Thoracic aorta (tissue), 2 donors: ENCODE measurements at regions not wholly inside any gene's neighbourhood (a gene's known extent, or its start where the extent isn't known, plus 50 kb on each side); places are given as distances from the start of the nearest gene placed in this dataset.

ENCODE experiments used
- ATAC-seq: fragments of 150-250 bp; one replicate; pipeline ENCODE4 v1.8.0; 2017; ENCODE audit warnings: low read depth; ENCODE audit not compliant: insufficient number of reproducible peaks, low FRiP score
- DNase-seq: peaks from one replicate; pipeline ENCODE4 v3.0.0-alpha.2; 2020; ENCODE audit warnings: low spot score
- H3K27ac ChIP-seq, 2 donors: fragments of 200-600 bp; sonication (generic); 1 replicate in 1 of 2; 2 replicates in 1 of 2; pipeline ENCODE4 v1.5.1; 2016; ENCODE audit warnings: mild to moderate bottlenecking in 2 of 2, moderate library complexity in 2 of 2
- H3K27me3 ChIP-seq: fragments of 200-600 bp; sonication (generic); replicated peaks from 2 replicates; pipeline ENCODE4 v1.6.0; 2016; ENCODE audit warnings: mild to moderate bottlenecking; ENCODE audit not compliant: insufficient read depth
- H3K36me3 ChIP-seq: fragments of 200-600 bp; sonication (generic); one replicate; pipeline ENCODE4 v1.5.1; 2016
- H3K4me1 ChIP-seq, 2 donors: fragments of 200-600 bp; sonication (generic); 1 replicate in 1 of 2; 2 replicates in 1 of 2; pipeline versions ENCODE4 v1.5.1 to v1.6.0; 2016; ENCODE audit warnings: low read depth in 2 of 2, mild to moderate bottlenecking in 1 of 2; ENCODE audit not compliant: control insufficient read depth in 1 of 2
- H3K4me3 ChIP-seq: fragments of 200-600 bp; sonication (generic); 2 replicates; pipeline ENCODE4 v1.5.1; 2016; ENCODE audit warnings: mild to moderate bottlenecking
- H3K9me3 ChIP-seq: fragments of 200-600 bp; sonication (generic); 2 replicates; pipeline ENCODE4 v1.5.1; 2016
- CTCF ChIP-seq: fragments of 200-600 bp; sonication (generic); IDR thresholded peaks from one replicate; pipeline ENCODE4 v1.5.1; 2019; ENCODE audit warnings: antibody characterized with exemption

- TF ChIP-seq CTCF = no peak
- ATAC-seq (no peak), DNase-seq (no peak)
- Histone ChIP-seq H3K4me1 (no peaks in the 10 kb centered on the region), H3K27me3 (no peaks in the 10 kb centered on the region), H3K4me3 (no peak overlapping the region), H3K27ac (no peak overlapping the region), H3K9me3 (no peaks in the 10 kb centered on the region), H3K36me3 (no peaks in the 10 kb centered on the region)
Measured at GRCh38 chr21:22209304-22209700, 1211.1 kb downstream of the NCAM2 start.

GRCh38 chr21:22211943-22212342 lies 1213.7 kb downstream of the NCAM2 start:
- H3K27me3 ChIP-seq = no peaks in the 10 kb centered on the region
- no peak overlapping the region for H3K4me3 ChIP-seq
- H3K4me1 ChIP-seq = no peaks in the 10 kb centered on the region
- H3K27ac ChIP-seq = no peak overlapping the region
- DNase-seq = no peak
- no peak for ATAC-seq
- no peaks in the 10 kb centered on the region for H3K36me3 ChIP-seq
- H3K9me3 ChIP-seq = no peaks in the 10 kb centered on the region
- no peak for TF ChIP-seq CTCF

GRCh38 chr21:22223385-22223784 lies 1225.2 kb downstream of the NCAM2 start:
- Histone ChIP-seq H3K4me3 (no peak overlapping the region), H3K36me3 (no peaks in the 10 kb centered on the region), H3K9me3 (no peaks in the 10 kb centered on the region), H3K27ac (no peak overlapping the region), H3K4me1 (no peaks in the 10 kb centered on the region), H3K27me3 (no peaks in the 10 kb centered on the region)
- TF ChIP-seq CTCF = no peak
- ATAC-seq (no peak), DNase-seq (no peak)

GRCh38 chr21:22224261-22224660 lies 1226.1 kb downstream of the NCAM2 start:
- no peaks in the 10 kb centered on the region for H3K4me1 ChIP-seq
- DNase-seq = no peak
- H3K27me3 ChIP-seq = no peaks in the 10 kb centered on the region
- TF ChIP-seq CTCF = no peak
- no peak for ATAC-seq
- H3K27ac ChIP-seq = no peak overlapping the region
- H3K4me3 ChIP-seq = no peak overlapping the region
- no peaks in the 10 kb centered on the region for H3K36me3 ChIP-seq
- H3K9me3 ChIP-seq = no peaks in the 10 kb centered on the region

- no peaks in the 10 kb centered on the region for H3K36me3 ChIP-seq
- DNase-seq = no peak
Measured at GRCh38 chr21:22225299-22225698, 1227.1 kb downstream of the NCAM2 start.

More at GRCh38 chr21:22225299-22225698, 1227.1 kb downstream of the NCAM2 start:
- TF ChIP-seq CTCF = no peak
- H3K4me1 ChIP-seq = no peaks in the 10 kb centered on the region
- no peak for ATAC-seq
- H3K4me3 ChIP-seq = no peak overlapping the region
- H3K27ac ChIP-seq = no peak overlapping the region
- no peaks in the 10 kb centered on the region for H3K27me3 ChIP-seq
- no peaks in the 10 kb centered on the region for H3K9me3 ChIP-seq
